Body of pancreas (tissue), 4 donors: ENCODE measurements at regions not wholly inside any gene's neighbourhood (a gene's known extent, or its start where the extent isn't known, plus 50 kb on each side); places are given as distances from the start of the nearest gene placed in this dataset.

ENCODE experiments used
- CTCF ChIP-seq, 7 experiments: fragments of 450-650 bp in 4 of 7; fragments of 200-600 bp in 3 of 7; sonication (generic) in 3 of 7; IDR thresholded peaks; one replicate each; pipeline ENCODE4 v1.5.1; 2016 to 2019; ENCODE audit warnings: antibody characterized with exemption in 7 of 7
- POLR2A ChIP-seq, 3 donors: fragments of 450-650 bp; IDR thresholded peaks; one replicate each; pipeline ENCODE4 v1.6.1; 2016; ENCODE audit warnings: antibody characterized with exemption in 3 of 3, mild to moderate bottlenecking in 2 of 3

- TF ChIP-seq CTCF (IDR thresholded peaks at IDR 0.05) (no peak), POLR2A (IDR thresholded peaks at IDR 0.05) (no peak)
Measured at GRCh38 chr4:167785523-167785922, 306.8 kb upstream of the ANXA10 start.
